RWPE2 (cell line): ENCODE measurements at regions not wholly inside any gene's neighbourhood (a gene's known extent, or its start where the extent isn't known, plus 50 kb on each side); places are given as distances from the start of the nearest gene placed in this dataset.

Experiments
- ATAC-seq: fragments of 200-7000 bp; cut with Tn5 transposase; 3 replicates; pipeline ENCODE4 v1.9.1; 2021; ENCODE audit warnings: low read depth
- DNase-seq: peaks from one replicate; pipeline ENCODE4 v3.0.0-alpha.2; 2020; ENCODE audit warnings: low spot score
- H3K27ac ChIP-seq: fragments of 450-650 bp; 2 replicates; pipeline ENCODE4 v1.5.1; 2017; ENCODE audit warnings: mild to moderate bottlenecking; ENCODE audit not compliant: poor library complexity, severe bottlenecking
- H3K27me3 ChIP-seq: fragments of 250-450 bp; sonication (Bioruptor Pico); 2 replicates; pipeline ENCODE4 v1.5.1; 2021; ENCODE audit warnings: mild to moderate bottlenecking, moderate library complexity; ENCODE audit not compliant: insufficient read depth, poor library complexity, severe bottlenecking
- H3K36me3 ChIP-seq: fragments of 250-450 bp; sonication (Bioruptor Pico); 2 replicates; pipeline ENCODE4 v1.5.1; 2020; ENCODE audit warnings: low read depth, mild to moderate bottlenecking, moderate library complexity
- H3K4me1 ChIP-seq: fragments of 250-450 bp; sonication (Bioruptor Pico); 2 replicates; pipeline ENCODE4 v1.5.1; 2021; ENCODE audit warnings: mild to moderate bottlenecking, moderate library complexity; ENCODE audit not compliant: insufficient read depth, poor library complexity, severe bottlenecking
- H3K4me3 ChIP-seq: fragments of 250-450 bp; sonication (Bioruptor Pico); 2 replicates; pipeline ENCODE4 v1.5.1; 2021; ENCODE audit warnings: mild to moderate bottlenecking, moderate library complexity; ENCODE audit not compliant: severe bottlenecking
- H3K9me3 ChIP-seq: fragments of 250-450 bp; sonication (Bioruptor Pico); 2 replicates; pipeline ENCODE4 v1.5.1; 2021; ENCODE audit warnings: mild to moderate bottlenecking, moderate library complexity; ENCODE audit not compliant: severe bottlenecking
- CTCF ChIP-seq: fragments of 450-650 bp; IDR thresholded peaks from one replicate; pipeline ENCODE4 v1.5.1; 2017; ENCODE audit warnings: mild to moderate bottlenecking, moderate library complexity; ENCODE audit not compliant: poor library complexity, severe bottlenecking

GRCh38 chr10:132479024-132479602 lies 58.5 kb upstream of the INPP5A start:
- no peaks in the 10 kb centered on the region for H3K36me3 ChIP-seq
- ATAC-seq = no peak
- DNase-seq = peak; percentile 32
- H3K4me3 ChIP-seq = no peak overlapping the region
- no peak overlapping the region for H3K27ac ChIP-seq
- H3K4me1 ChIP-seq = peaks cover 11% of the 10 kb centered on the region
- no peak for TF ChIP-seq CTCF
- H3K27me3 ChIP-seq = no peaks in the 10 kb centered on the region
- no peaks in the 10 kb centered on the region for H3K9me3 ChIP-seq

GRCh38 chr10:132479603-132480221 lies 57.9 kb upstream of the INPP5A start:
- Histone ChIP-seq H3K27me3 (no peaks in the 10 kb centered on the region), H3K27ac (peak overlapping the region; percentile 85), H3K36me3 (no peaks in the 10 kb centered on the region), H3K4me3 (no peak overlapping the region), H3K9me3 (no peaks in the 10 kb centered on the region), H3K4me1 (peaks cover 11% of the 10 kb centered on the region)
- DNase-seq (peak; percentile 32), ATAC-seq (no peak)
- no peak for TF ChIP-seq CTCF

GRCh38 chr10:132480356-132480755 lies 57.2 kb upstream of the INPP5A start:
- DNase-seq = peak; percentile 42
- Histone ChIP-seq H3K4me1 (peaks cover 11% of the 10 kb centered on the region), H3K36me3 (no peaks in the 10 kb centered on the region), H3K27ac (peak overlapping the region; percentile 85), H3K27me3 (no peaks in the 10 kb centered on the region), H3K4me3 (no peak overlapping the region), H3K9me3 (no peaks in the 10 kb centered on the region)
- peak; percentile 24 for ATAC-seq
- TF ChIP-seq CTCF = no peak

- DNase-seq (peak; percentile 13), ATAC-seq (peak; percentile 19; the same call in 2 of the 3 replicates)
- no peak for TF ChIP-seq CTCF
- Histone ChIP-seq H3K9me3 (no peaks in the 10 kb centered on the region), H3K27me3 (no peaks in the 10 kb centered on the region), H3K27ac (peak overlapping the region; percentile 85), H3K36me3 (no peaks in the 10 kb centered on the region), H3K4me1 (peaks cover 11% of the 10 kb centered on the region), H3K4me3 (no peak overlapping the region)
Measured at GRCh38 chr10:132481690-132482089, 55.9 kb upstream of the INPP5A start.
